ENCODE measurements at regions not wholly inside any gene's neighbourhood (a gene's known extent, or its start where the extent isn't known, plus 50 kb on each side); places are given as distances from the start of the nearest gene placed in this dataset.

GRCh38 chr6:37559050-37559449 lies 59.4 kb upstream of the CCDC167 start:
- no peak for TF ChIP-seq CTCF (IDR thresholded peaks at IDR 0.05; ENCODE audit: poor library complexity)
- TF ChIP-seq EZH2phosphoT487 (IDR thresholded peaks at IDR 0.05; ENCODE audit: low read depth, severe bottlenecking, unreplicated experiment), result no peak
- TF ChIP-seq EZH2 (IDR thresholded peaks at IDR 0.05; ENCODE audit: borderline replicate concordance), result no peak
